ENCODE measurements at regions not wholly inside any gene's neighbourhood (a gene's known extent, or its start where the extent isn't known, plus 50 kb on each side); places are given as distances from the start of the nearest gene placed in this dataset.
"Not testable (repeated sequence)": the region's sequence is repeated elsewhere in the genome, so short reads cannot be mapped to it uniquely, and the experiment has no call there.

DNA sequence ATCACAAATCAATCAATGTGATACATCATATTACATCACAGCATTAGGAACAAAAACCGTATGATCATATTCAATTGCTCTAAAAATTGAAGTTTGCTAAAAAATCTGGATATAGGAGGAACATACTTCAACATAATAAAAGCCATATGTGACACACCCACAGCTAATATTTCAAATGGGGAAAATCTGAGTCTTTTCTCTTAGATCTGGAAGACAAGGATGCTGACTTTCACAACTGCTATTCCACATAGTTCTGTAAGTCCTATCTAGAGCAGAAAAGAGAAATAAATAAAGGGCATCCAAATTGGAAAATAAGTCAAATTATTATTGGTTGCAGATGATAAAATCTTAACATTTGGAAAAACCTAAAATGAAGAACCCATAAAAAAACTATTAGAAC is 256.8 kb upstream of the SGO1 start:
- no peak for DNase-seq

DNA sequence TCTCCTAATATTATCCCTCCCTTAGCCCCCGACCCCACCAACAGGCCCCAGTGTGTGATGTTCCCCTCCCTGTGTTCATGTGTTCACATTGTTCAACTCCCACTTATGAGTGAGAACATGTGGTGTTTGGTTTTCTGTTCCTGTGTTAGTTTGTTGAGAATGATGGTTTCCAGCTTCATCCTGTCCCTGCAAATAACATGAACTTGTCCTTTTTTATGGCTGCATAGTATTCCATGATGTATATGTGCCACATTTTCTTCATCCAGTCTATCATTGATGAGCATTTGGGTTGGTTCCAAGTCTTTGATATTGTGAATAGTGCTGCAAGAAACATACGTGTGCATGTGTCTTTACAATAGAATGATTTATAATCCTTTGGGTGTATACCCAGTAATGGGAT is 241.3 kb upstream of the SGO1 start:
- DNase-seq: not testable (repeated sequence)

DNA sequence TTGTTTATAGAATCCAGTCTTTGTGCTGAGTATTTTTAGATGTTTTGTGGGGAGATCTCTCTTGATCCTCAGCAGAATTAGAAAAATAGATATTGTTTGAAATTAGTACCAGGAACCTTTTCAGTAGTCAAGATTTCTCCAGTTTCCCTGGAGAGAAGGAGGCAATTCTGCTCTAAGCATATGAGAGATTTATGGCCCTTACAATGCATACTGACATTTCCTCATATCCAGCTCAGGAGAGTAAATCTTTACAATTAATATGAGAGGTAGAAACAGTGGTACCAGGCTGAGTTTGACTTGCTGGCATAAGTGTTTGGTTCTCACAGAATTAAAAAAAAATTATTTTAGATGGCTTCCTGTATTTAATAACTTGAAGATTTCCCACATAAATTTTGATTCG is 239.1 kb upstream of the SGO1 start:
- DNase-seq: no peak

DNA sequence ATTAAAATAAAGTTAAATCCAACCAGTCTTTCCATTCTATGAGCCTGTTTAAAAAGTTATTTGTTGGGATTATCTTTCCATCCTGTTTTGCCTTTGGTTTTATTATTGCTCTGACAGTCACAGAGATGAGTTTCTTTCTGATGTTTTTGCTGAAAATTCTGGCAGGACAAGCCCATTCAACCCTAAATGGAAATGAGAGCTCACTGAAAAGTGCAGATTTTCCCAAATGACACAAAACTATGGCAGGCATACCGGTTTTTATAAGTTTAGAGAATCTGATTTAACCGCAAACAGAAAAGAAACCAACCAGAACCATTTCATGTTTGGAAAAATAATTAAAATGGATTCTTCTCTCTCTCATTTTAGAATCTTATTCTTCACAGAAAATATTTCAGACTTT is 238.1 kb upstream of the SGO1 start:
- no peak for DNase-seq

DNA sequence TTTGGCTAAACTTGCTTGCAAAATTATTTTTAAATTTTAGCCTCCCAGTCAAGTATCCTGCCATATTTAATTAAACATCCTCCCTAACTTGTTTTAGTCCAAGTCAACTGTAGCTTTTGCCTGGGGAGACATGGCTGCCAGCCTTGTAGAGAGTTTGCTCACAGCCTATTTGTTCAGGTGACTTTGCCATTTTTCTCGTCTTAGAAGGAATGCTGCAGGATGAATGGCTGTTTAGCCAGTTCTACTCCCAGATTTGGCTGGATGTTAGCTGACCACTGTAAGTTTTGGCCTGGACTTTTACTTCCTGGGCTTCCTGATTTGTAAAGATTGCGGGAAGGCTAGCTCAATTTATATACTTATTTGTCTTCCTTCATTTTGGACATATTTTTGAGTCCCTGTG is 236.4 kb upstream of the SGO1 start:
- no peak for DNase-seq

DNA sequence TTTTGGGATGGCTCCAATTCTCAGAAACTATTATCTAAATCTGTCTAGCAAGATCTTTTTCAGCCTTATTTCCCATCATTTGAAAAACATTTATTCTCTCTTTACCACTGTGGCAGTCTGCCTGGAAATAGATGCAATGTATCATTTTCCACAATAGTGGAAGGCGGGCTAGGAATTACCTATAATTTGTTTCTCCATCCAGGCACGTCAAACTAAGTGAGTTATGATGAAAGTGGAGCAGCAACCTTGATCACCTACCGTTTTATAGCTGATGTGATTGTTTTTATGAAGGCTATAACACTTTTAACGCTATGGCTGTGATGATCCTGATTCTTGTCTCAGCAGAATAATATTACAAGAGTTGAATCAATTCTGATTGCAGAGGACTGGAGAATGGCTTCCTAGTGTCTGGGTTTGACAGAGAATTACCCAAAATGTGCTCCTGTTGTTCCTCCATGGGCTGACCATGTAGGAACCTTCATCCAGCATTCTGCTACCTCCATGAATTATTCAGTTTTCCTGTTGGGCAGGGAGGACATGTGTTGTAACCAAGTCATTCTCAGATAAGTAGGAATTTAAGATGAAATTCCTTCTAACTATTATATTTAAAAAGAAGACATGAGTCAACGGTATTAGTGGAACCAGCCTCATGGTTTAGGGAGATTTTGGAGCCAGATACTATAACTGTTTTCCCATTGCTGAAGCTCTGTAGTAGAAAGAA is 231.5 kb upstream of the SGO1 start:
- no peak for DNase-seq

DNA sequence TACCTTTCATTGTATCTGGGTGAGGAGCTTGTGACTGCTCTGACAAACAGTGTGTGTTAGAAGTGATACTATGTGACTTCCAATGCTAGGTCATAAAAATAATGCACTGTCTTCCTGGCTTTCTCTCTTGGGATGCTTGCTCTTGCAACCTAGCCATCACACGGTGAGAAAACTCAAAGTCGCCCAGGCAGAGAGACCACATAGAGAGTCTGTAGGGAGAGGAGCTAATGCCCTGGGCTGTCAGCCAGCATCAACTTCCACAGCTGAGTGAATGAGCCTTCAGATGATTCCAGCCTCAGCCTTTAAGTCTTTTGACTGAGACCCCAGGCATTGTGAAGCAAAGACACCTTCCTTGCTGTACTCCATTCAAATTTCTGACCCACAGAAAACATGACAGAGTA is 220.6 kb upstream of the SGO1 start:
- no peak for DNase-seq

DNA sequence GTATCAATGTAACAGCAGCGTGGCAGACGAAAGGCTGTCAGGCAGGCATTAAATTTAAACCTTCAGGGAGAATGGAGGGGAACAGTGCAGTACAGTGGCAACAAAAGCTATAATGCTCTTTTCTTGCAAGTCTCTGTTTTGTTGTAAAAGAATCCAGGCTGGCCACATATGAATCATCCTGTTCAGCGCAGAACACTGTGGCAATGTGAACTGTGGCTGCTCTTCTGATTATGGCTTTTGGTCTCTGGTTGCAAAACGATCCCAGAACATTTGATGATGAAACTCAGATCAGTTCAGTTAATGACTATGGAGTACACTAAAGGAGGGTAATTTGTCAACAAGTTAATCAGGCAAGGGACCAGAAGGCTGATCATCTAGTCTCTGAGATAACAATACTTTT is 219.7 kb upstream of the SGO1 start:
- DNase-seq: no peak

DNA sequence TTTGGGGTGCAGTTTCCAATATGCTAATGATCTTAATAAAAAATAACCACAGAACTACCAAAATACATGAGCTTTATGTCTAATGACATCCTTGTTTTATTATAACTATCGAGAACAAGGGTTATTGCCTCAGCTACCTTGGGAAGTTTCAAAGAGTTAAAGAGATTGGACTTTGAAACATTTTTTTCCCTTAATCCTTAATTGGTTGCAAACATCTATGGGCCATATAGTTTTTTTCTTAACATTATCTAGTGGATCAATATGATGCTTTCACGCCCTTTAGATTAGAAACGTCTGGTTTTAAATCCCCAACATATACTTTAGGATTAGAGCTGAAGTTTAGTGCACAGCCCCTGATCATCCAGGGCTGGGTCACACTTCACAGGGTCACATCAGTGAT is 219.2 kb upstream of the SGO1 start:
- no peak for DNase-seq

DNA sequence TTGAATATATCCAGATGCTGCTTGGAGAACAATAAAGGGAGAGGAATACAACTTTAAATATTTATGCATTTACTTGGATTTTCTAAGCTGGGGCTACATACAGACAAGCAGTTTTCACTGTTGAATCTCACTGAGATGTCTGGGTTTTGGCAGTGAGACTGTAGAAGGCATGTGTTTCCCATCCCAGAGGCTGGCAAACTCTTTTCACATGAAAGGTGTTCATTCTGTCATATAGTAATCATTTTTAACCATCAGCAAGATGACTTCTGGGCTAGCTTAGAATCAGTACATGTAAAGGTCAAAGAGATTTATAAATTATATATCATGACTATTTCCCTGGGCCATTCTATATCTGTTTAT is 218.7 kb upstream of the SGO1 start:
- DNase-seq: no peak

DNA sequence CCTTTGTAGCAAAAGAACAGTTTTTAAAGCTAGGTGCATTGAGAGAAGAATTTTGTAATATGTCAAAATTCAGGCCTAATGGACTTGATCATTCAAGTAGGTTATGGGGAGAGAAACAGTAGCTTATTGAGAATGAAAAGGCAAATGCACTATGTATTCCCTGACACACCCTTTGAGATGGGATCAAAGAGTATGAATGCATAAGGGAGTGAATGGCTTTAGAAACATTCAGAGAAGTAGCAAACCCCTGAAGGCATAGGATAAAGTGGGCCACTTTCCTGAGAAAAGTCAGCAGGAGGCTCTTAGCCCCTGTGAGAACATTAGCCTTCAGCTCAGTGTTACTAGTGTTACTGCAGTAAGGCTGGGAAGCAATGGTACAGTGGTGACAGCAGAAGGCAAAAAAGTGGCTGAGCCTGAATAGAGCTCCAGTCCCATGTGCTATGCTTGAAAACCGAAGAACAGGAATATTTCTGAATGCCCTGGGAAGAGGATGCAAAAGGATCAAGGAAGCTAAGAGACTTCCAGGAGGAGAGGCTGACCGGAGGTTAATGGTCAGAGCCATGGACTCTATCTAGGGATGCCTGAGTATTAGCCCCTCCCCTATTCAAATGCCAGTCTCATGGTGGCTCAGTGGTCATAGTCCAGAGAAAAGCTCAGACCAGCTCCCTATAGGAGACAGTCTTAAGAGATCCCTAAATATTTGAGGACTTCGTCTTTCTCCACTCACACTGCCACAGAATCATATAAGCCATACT is 218.2 kb upstream of the SGO1 start:
- DNase-seq: no peak

DNA sequence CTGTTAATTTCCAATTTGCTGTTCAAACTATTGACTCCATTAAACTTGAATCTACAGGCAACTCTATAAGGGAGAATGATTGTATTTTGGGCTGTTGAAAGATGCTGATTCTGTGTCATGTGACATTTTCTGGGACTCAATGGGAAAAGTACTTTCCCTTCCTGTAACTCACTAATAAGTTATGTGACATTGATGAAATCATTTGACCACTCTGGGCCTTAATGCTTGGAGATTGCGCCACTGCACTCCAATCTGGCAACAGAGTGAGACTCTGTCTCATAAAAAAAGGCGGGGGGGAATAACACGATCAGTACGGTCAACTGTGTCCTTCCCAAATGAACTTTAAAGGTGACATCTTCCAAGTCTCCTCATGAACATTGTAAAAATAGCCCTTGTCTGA is 215.2 kb upstream of the SGO1 start:
- no peak for DNase-seq

DNA sequence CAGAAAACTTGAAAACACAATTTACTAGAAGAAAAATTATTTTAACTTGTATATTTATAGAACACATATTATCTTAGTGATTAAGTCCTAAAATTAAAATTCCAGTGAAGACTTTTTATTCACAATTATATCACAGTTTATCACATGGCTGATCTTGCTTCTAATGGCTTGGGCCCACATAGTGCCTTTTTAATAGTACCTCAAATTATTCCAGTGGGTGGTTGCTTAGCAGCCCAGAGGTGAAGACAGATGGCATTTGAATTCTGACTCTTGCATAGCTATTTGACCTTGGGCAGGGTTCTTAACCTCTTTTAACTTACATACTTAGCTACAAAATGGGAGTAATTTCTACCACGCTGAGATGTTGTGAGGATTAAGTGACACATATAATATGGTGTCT is 214.7 kb upstream of the SGO1 start:
- no peak for DNase-seq

DNA sequence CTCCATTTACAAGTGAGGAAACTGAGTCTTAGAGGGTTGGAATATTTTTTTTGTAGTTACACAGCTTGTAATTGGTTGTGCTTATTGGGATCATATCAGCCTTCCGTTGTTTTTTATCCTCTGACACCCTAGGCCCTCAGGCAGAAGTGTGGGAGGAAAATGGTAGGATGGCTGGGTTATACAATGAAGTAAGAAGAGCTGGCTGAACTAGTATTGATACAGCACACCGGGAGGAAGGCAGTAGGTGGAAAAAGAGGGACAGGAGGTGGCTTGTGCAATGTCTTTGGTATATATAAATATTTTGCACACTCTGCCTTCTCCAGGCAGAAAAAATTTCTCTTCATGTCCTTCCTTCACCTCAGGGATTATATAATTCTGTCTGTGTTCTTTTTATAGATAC is 214.3 kb upstream of the SGO1 start:
- no peak for DNase-seq

DNA sequence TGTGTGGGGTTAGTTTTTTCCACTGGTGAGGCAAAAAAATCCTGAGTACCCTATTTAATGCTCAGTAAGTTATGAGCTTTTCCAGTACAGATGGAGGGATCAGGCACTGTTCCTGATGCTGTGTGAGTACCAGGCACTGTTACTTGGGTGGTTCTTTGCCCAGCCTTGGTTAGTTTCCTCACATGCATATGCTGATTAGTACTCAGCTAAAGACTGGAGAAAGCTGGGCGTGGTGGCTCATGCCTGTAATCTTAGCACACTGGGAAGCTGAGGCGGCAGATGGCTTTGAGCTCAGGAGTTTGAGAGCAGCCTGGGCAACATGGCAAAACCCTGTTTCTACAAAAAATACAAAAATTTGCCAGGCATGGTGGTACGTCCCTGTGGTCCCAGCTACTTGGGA is 210.3 kb upstream of the SGO1 start:
- no peak for DNase-seq

DNA sequence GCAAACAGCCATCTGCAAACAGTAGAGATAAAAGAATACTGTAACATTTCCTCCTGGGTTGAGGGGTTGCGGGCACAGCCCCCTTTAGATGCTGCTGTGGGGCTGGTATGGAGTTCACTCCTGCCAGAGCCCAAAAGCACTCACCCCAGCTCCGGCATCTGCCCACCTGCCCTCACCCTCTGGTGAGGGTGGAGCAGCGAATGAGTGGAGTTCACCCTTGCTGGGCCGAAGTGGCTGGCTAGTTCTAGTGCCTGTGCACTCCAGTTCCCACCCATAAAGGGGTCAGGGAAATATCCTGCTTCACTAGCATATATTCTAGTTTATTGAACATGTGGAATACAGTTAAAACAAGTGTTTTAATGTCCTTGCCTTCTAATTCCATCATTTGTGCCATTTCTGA is 209.7 kb upstream of the SGO1 start:
- DNase-seq: no peak

DNA sequence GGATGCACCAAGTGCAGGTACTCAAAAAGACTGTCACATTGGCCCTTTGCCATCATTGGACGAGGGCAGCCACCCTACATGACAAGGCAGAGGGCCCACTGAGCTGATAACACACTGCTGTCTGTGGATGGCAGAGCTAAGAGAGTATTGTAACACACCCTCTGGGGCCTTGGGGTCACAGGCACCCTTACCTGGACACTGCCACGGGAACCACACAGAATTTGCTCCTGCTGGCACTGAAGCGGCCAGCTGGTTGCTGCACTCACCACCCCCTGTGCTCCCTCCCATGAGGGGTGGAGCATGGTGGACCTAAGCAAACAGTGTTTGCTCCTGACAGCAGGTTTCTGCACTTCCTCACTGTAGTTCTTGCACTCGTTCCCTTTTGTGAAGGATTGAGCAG is 208.2 kb upstream of the SGO1 start:
- DNase-seq: no peak

DNA sequence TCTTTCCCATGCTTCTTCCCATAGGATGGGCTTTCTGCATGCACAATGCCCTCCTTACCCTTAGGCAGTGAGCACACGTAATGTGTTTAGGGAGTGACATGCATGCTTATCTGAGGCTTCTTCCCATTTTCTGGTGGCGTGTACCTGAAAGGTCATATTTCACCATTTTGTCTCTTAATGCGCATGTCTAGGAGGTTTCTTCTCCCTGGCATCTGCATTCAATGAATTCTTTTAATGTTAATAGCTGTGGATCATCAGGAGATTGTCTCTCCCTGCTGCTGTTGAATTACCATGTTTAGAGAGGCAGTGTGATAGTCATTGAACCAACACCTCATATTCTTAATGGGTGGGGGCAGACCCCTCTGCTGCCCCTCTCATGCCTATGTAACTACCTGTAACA is 205.6 kb upstream of the SGO1 start:
- DNase-seq: no peak

DNA sequence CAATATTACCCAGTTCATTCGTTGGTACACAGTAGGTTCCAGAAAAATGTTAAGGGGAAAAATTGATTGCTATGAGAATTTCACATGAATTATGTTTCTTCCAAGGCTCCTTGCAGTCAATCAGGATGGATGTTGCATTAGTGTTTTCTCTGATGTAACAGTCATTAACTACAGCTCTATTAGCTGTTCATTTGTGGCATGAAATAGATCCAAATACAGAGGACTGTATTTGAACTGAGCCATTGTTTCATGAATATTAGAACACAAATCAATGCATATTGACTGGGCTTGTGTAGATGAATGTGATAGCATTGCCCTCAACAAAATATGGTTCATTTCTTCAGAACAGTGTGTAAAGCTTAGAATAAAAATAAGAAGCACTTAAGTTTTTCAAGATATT is 203.0 kb upstream of the SGO1 start:
- DNase-seq: no peak

DNA sequence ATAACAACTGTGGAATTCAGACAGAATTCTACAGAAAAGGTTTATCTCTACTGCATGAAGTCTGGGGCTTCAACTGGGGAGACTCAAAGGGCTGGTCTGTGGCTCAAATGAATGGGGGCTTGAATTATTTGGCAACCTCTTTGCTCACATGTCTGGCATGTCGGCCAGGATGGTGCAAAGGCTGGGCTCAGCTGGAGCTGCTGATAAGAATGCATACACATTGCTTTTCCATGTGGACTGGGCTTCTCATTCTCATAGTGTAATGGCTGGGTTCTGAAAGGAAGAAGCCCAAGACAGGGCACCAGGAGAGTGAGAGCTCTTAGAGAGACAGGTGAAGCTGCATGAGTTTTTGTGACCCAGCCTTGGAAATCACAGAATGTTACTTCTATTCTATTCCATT is 194.3 kb upstream of the SGO1 start:
- no peak for DNase-seq

DNA sequence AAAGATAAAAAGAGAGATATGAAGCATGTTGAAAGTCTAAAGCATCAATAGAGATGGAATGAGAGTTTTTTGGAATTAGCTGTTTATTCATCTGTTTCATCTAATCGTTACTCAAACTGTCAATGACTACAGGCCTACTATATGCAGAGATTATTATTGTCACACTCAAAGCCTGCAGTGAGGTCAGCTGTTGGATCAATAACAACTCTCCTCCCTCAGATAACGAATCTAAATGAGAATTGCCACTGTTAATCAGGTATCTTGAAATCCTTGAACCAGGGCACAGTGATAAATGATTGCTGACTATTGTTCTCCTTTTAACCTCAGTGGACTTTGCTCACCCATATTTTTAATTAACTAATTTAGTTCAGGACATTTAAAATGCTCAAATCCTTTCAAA is 192.3 kb upstream of the SGO1 start:
- no peak for DNase-seq

DNA sequence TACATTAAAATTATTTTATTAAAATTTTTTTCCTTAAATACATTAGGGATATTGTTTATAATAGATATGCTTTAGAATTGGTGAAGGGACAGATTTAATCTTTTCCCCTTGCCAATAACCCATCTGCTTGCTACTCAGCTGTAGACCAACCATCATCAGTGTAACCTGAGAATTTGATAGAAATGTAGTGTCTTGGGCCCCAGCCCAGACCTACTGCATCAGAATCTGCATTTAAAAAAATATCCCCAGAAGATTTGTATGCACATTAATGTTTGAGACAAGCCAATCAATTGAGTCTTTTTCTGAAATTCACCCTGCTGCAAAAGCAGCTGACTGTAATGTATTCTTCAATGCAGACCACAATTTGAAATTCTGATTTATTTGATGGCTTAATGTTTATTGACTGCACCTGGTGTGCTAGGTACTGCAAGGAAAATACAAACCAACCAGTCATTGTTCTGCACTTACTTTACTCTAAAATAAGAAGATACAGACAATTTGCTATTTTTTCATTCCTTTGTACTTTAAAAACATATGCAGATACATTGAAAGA is 190.7 kb upstream of the SGO1 start:
- DNase-seq: no peak

DNA sequence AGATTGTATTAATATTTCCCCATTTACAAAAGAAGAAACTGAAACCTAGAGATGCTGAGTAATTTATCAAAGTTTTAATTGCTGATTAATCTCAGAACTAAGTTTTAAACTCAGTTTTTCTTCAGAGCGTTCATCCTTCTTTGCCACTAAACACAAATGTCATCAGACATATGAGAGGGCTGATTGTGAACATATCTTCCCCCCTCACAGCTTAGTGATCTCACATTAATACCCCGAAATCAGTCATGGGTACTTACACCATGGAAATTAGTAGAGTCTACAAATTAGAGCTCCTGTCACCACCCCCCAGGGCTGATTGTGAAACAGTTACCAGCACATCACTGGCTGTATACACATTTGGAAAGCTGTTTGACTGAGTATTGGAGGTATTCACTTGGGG is 189.3 kb upstream of the SGO1 start:
- DNase-seq: no peak

DNA sequence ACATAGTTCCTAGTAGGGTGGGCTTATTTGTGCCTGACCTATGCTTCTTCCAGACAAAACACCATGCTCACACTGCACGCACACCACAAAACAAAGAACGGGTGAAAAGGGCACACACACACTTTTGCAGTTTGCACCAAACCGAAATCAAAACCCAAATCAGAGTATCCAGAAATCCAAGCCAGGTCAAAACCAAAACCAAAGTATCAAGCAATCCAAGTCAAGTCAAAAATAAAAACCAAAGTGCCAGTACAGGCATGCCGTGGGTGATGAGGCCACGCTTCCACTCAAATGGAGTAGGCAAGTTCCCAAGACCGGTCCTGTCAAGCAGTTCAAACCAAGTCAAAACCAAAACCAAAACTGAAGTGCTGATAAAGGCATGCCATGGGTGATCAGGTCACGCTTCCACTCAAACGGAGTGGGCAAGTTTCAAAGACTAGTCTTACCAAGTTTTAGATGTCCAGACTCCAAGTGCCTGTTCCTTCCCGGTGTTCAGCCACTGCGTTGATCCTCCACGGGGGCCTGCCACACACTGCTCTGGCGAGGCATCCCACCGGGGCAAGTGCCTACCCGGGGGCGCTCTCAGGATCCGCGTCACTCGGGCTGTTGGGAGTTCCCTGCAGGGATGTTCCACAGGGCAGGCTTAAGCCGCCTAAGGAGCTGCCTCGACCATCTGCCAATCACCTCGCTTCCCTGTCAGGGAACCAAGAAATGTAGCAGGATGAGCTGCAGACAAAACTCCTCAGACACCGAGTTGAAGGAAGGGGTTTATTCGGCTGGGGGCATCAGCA is 184.5 kb upstream of the SGO1 start:
- not testable (repeated sequence) for DNase-seq
